ENCODE measurements at regions not wholly inside any gene's neighbourhood (a gene's known extent, or its start where the extent isn't known, plus 50 kb on each side); places are given as distances from the start of the nearest gene placed in this dataset.

DNA sequence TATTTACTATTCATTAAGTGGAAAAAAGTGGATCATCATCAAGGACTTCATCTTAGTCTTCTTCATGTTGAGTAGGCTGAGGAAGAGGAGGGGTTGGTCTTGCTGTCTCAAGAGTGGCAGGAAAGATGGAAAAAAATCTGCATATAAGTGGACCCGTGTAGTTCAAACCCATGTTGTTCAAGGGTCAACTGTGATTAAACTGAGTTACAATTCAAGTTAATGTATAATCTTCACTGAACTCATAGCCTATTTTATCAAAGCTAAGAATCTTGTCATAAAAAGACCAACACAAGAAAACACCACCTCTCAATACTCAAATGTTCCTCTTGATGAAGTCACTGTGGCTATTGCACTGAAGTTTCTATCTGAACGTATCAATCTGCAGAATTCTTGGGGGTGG is 260.2 kb downstream of the FNDC1 start:
- TF ChIP-seq, protein P1, sequence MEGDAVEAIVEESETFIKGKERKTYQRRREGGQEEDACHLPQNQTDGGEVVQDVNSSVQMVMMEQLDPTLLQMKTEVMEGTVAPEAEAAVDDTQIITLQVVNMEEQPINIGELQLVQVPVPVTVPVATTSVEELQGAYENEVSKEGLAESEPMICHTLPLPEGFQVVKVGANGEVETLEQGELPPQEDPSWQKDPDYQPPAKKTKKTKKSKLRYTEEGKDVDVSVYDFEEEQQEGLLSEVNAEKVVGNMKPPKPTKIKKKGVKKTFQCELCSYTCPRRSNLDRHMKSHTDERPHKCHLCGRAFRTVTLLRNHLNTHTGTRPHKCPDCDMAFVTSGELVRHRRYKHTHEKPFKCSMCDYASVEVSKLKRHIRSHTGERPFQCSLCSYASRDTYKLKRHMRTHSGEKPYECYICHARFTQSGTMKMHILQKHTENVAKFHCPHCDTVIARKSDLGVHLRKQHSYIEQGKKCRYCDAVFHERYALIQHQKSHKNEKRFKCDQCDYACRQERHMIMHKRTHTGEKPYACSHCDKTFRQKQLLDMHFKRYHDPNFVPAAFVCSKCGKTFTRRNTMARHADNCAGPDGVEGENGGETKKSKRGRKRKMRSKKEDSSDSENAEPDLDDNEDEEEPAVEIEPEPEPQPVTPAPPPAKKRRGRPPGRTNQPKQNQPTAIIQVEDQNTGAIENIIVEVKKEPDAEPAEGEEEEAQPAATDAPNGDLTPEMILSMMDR (IDR thresholded peaks at IDR 0.05) = no peak
- TF ChIP-seq POLR2A (IDR thresholded peaks at IDR 0.05) = no peak
